CD14-positive monocyte (primary cell): ENCODE measurements at regions not wholly inside any gene's neighbourhood (a gene's known extent, or its start where the extent isn't known, plus 50 kb on each side); places are given as distances from the start of the nearest gene placed in this dataset.

Source experiments
- DNase-seq, 3 donors: peaks; one replicate each; pipeline ENCODE4 v3.0.0-alpha.2; 2011 to 2022
- H2AFZ ChIP-seq: 2 replicates; pipeline ENCODE4 v1.6.0; 2012; ENCODE audit warnings: mild to moderate bottlenecking, low read depth, low read length, inconsistent platforms; ENCODE audit not compliant: insufficient read depth, poor library complexity, severe bottlenecking
- H3K27ac ChIP-seq, 2 donors: 1 replicate in 1 of 2; 2 replicates in 1 of 2; pipeline ENCODE4 v1.5.1; 2012 to 2013; ENCODE audit warnings: low read length in 2 of 2, control low read depth in 1 of 2, inconsistent platforms in 1 of 2, low read depth in 1 of 2, mild to moderate bottlenecking in 1 of 2
- H3K27me3 ChIP-seq, 2 donors: one replicate each; pipeline versions ENCODE4 v1.6.0 to v1.6.1; 2011 to 2013; ENCODE audit warnings: low read length in 2 of 2; ENCODE audit not compliant: control insufficient read depth in 2 of 2, insufficient read depth in 2 of 2
- H3K36me3 ChIP-seq, 2 donors: replicated peaks in 1 of 2; 1 replicate in 1 of 2; 2 replicates in 1 of 2; pipeline versions ENCODE4 v1.5.1 to v1.6.1; 2012 to 2013; ENCODE audit warnings: low read length in 2 of 2, control low read depth in 1 of 2, inconsistent platforms in 1 of 2, mild to moderate bottlenecking in 1 of 2; ENCODE audit not compliant: insufficient read depth in 2 of 2, control insufficient read depth in 1 of 2
- H3K4me1 ChIP-seq, 2 donors: 1 replicate in 1 of 2; 2 replicates in 1 of 2; pipeline versions ENCODE4 v1.5.1 to v1.6.1; 2012 to 2013; ENCODE audit warnings: low read length in 2 of 2, control low read depth in 1 of 2, inconsistent platforms in 1 of 2, mild to moderate bottlenecking in 1 of 2, moderate library complexity in 1 of 2; ENCODE audit not compliant: insufficient read depth in 2 of 2, control insufficient read depth in 1 of 2
- H3K4me2 ChIP-seq: replicated peaks from 2 replicates; pipeline ENCODE3; 2012; ENCODE audit warnings: low read length, moderate library complexity, mild to moderate bottlenecking; ENCODE audit not compliant: poor library complexity, severe bottlenecking; ENCODE audit errors: extremely low read depth
- H3K4me3 ChIP-seq, 3 experiments: fragments of 200-600 bp in 1 of 3; sonication (generic) in 1 of 3; replicated peaks in 1 of 3; 1 replicate in 2 of 3; 2 replicates in 1 of 3; pipeline ENCODE4 v1.5.1; 2011 to 2013; ENCODE audit warnings: low read length in 3 of 3, mild to moderate bottlenecking in 3 of 3, control low read depth in 2 of 3, low read depth in 2 of 3, inconsistent platforms in 1 of 3, moderate library complexity in 1 of 3
- H3K79me2 ChIP-seq: 2 replicates; pipeline ENCODE4 v1.6.0; 2012; ENCODE audit warnings: mild to moderate bottlenecking, control low read depth, inconsistent platforms, low read length, moderate library complexity; ENCODE audit not compliant: insufficient read depth
- H3K9ac ChIP-seq: 2 replicates; pipeline ENCODE4 v1.6.0; 2017; ENCODE audit warnings: low read length, mild to moderate bottlenecking; ENCODE audit not compliant: insufficient read depth, poor library complexity, severe bottlenecking
- H3K9me3 ChIP-seq, 2 donors: replicated peaks in 1 of 2; 1 replicate in 1 of 2; 2 replicates in 1 of 2; pipeline versions ENCODE4 v1.5.1 to v1.6.1; 2012 to 2013; ENCODE audit warnings: low read length in 2 of 2, control low read depth in 1 of 2; ENCODE audit not compliant: control insufficient read depth in 1 of 2, insufficient read depth in 1 of 2
- H4K20me1 ChIP-seq: 2 replicates; pipeline ENCODE4 v1.6.0; 2012; ENCODE audit warnings: mild to moderate bottlenecking, low read length, control low read depth, moderate library complexity; ENCODE audit not compliant: insufficient read depth
- H3K27ac Mint-ChIP-seq, 7 donors: one replicate each; pipeline ENCODE4 v1.8.0; 2020; ENCODE audit warnings: mild to moderate bottlenecking in 7 of 7, mixed read lengths in 7 of 7, moderate library complexity in 6 of 7, inconsistent platforms in 2 of 7
- H3K27me3 Mint-ChIP-seq, 3 donors: one replicate each; pipeline ENCODE4 v1.8.0; 2021 to 2022; ENCODE audit warnings: low read depth in 3 of 3, mild to moderate bottlenecking in 3 of 3, mixed read lengths in 3 of 3, moderate library complexity in 3 of 3, inconsistent platforms in 1 of 3
- H3K36me3 Mint-ChIP-seq, 2 donors: one replicate each; pipeline ENCODE4 v1.8.0; 2020; ENCODE audit warnings: mixed read lengths in 2 of 2, inconsistent platforms in 1 of 2, mild to moderate bottlenecking in 1 of 2
- H3K4me1 Mint-ChIP-seq: one replicate; pipeline ENCODE4 v1.8.0; 2020; ENCODE audit warnings: mild to moderate bottlenecking, mixed read lengths
- H3K4me3 Mint-ChIP-seq, 2 donors: one replicate each; pipeline ENCODE4 v1.8.0; 2020; ENCODE audit warnings: mild to moderate bottlenecking in 2 of 2, mixed read lengths in 2 of 2, moderate library complexity in 1 of 2
- H3K9me3 Mint-ChIP-seq, 7 donors: one replicate each; pipeline ENCODE4 v1.8.0; 2020 to 2022; ENCODE audit warnings: mixed read lengths in 7 of 7, mild to moderate bottlenecking in 6 of 7, moderate library complexity in 6 of 7, inconsistent platforms in 2 of 7
- CTCF ChIP-seq: fragments of 200-600 bp; IDR thresholded peaks from one replicate; pipeline ENCODE4 v1.8.0; 2022; ENCODE audit warnings: antibody characterized with exemption, mild to moderate bottlenecking
- WGBS: methylation state at CpG from one replicate; pipeline ENCODE4 v1.1.5; 2013; ENCODE audit warnings: missing lambda C conversion rate; ENCODE audit not compliant: insufficient coverage; 5-methylcytosine and 5-hydroxymethylcytosine counted together
- intact Hi-C, 2 donors: fragments of 100-400 bp; cut with micrococcal nuclease; formaldehyde crosslinking; loops; one replicate each; pipeline versions ENCODE4 v1.15.0 to v1.15.1; 2023

GRCh38 chr5:136600306-136600705 is 235.0 kb upstream of the TRPC7 start:
- no peaks in the 10 kb centered on the region for H3K4me1 Mint-ChIP-seq
- Histone ChIP-seq H3K79me2 (no peaks in the 10 kb centered on the region), H3K36me3 (no peaks in the 10 kb centered on the region), H3K27ac (no peak overlapping the region), H3K4me2 (no peak overlapping the region), H3K27me3 (no peaks in the 10 kb centered on the region), H3K9ac (no peak overlapping the region), H3K4me3 (no peak overlapping the region), H3K4me1 (no peaks in the 10 kb centered on the region), H4K20me1 (no peaks in the 10 kb centered on the region), H3K9me3 (peaks cover 17 to 26% of the 10 kb centered on the region in 2 donors), H2AFZ (no peak overlapping the region)
- TF ChIP-seq CTCF: no peak
- H3K4me3 Mint-ChIP-seq: no peak overlapping the region
- peaks cover 10 to 22% (median 17%) of the 10 kb centered on the region in 7 donors for H3K9me3 Mint-ChIP-seq
- no peaks in the 10 kb centered on the region for H3K36me3 Mint-ChIP-seq
- intact Hi-C loops: no loop called here
- H3K27ac Mint-ChIP-seq: no peak overlapping the region
- H3K27me3 Mint-ChIP-seq: peaks cover 0 to 1% (median 0%) of the 10 kb centered on the region in 3 donors
- WGBS: 88% methylated on average over 1 of the region's 1 CpG
- DNase-seq: no peak

GRCh38 chr5:136598802-136599404 is 233.6 kb upstream of the TRPC7 start:
- peaks cover 17 to 26% of the 10 kb centered on the region in 2 donors for H3K9me3 ChIP-seq
- no peaks in the 10 kb centered on the region for H3K27me3 ChIP-seq
- H2AFZ ChIP-seq: no peak overlapping the region
- H3K79me2 ChIP-seq: no peaks in the 10 kb centered on the region
- Mint-ChIP-seq H3K27ac (no peak overlapping the region), H3K36me3 (no peaks in the 10 kb centered on the region), H3K27me3 (peaks cover 0 to 1% (median 0%) of the 10 kb centered on the region in 3 donors), H3K4me1 (no peaks in the 10 kb centered on the region), H3K4me3 (no peak overlapping the region), H3K9me3 (peaks cover 7 to 22% (median 17%) of the 10 kb centered on the region in 7 donors)
- no peaks in the 10 kb centered on the region for H3K36me3 ChIP-seq
- DNase-seq: no peak
- H4K20me1 ChIP-seq: no peaks in the 10 kb centered on the region
- intact Hi-C loops: no loop called here
- WGBS: 100% methylated on average over 1 of the region's 3 CpGs
- no peak for TF ChIP-seq CTCF
- H3K9ac ChIP-seq: no peak overlapping the region
- no peak overlapping the region for H3K27ac ChIP-seq
- no peak overlapping the region for H3K4me3 ChIP-seq
- no peak overlapping the region for H3K4me2 ChIP-seq
- H3K4me1 ChIP-seq: no peaks in the 10 kb centered on the region
